H9 (cell line): ENCODE measurements at regions not wholly inside any gene's neighbourhood (a gene's known extent, or its start where the extent isn't known, plus 50 kb on each side); places are given as distances from the start of the nearest gene placed in this dataset.

Source experiments
- DNase-seq: peaks from one replicate; pipeline ENCODE4 v3.0.0-alpha.2; 2017
- H2AFZ ChIP-seq: one replicate; pipeline ENCODE4 v1.6.1; 2013; ENCODE audit warnings: mild to moderate bottlenecking, low read length, control low read depth, moderate library complexity
- H2AK5ac ChIP-seq: 2 replicates; pipeline ENCODE4 v1.6.1; 2013; ENCODE audit warnings: low read length, control low read depth, mixed read lengths; ENCODE audit not compliant: insufficient read length
- H2BK120ac ChIP-seq: one replicate; pipeline ENCODE4 v1.6.1; 2013; ENCODE audit warnings: low read depth, mild to moderate bottlenecking, low read length, control low read depth, inconsistent platforms; ENCODE audit not compliant: poor library complexity, severe bottlenecking
- H2BK12ac ChIP-seq: 2 replicates; pipeline ENCODE4 v1.6.1; 2013; ENCODE audit warnings: low read length, control low read depth, mixed read lengths, low read depth; ENCODE audit not compliant: insufficient read length
- H2BK15ac ChIP-seq: 2 replicates; pipeline ENCODE4 v1.6.1; 2013; ENCODE audit warnings: low read depth, low read length, control low read depth
- H2BK20ac ChIP-seq: one replicate; pipeline ENCODE4 v1.6.1; 2013; ENCODE audit warnings: low read depth, mild to moderate bottlenecking, low read length, control low read depth, inconsistent platforms; ENCODE audit not compliant: poor library complexity, severe bottlenecking
- H2BK5ac ChIP-seq: 2 replicates; pipeline ENCODE4 v1.6.1; 2013; ENCODE audit warnings: low read length, control low read depth, mixed read lengths; ENCODE audit not compliant: insufficient read length
- H3K14ac ChIP-seq: 2 replicates; pipeline ENCODE4 v1.6.1; 2013; ENCODE audit warnings: low read length, control low read depth; ENCODE audit not compliant: insufficient read depth
- H3K18ac ChIP-seq: 2 replicates; pipeline ENCODE4 v1.6.1; 2013; ENCODE audit warnings: low read depth, mild to moderate bottlenecking, mixed read lengths, low read length, control low read depth; ENCODE audit not compliant: insufficient read length
- H3K23ac ChIP-seq: 2 replicates; pipeline ENCODE4 v1.6.1; 2013; ENCODE audit warnings: low read length, control low read depth, mixed read lengths, low read depth; ENCODE audit not compliant: insufficient read length
- H3K23me2 ChIP-seq: 2 replicates; pipeline ENCODE4 v1.6.1; 2013; ENCODE audit warnings: low read depth, mild to moderate bottlenecking, mixed read lengths, low read length, control low read depth; ENCODE audit not compliant: insufficient read length, poor library complexity, severe bottlenecking
- H3K27ac ChIP-seq: 2 replicates; pipeline ENCODE4 v1.5.1; 2013; ENCODE audit warnings: low read length, control low read depth, mixed read lengths, low read depth; ENCODE audit not compliant: insufficient read length
- H3K27me3 ChIP-seq: 2 replicates; pipeline ENCODE4 v1.6.1; 2013; ENCODE audit warnings: low read length, control low read depth, inconsistent platforms; ENCODE audit not compliant: insufficient read depth
- H3K4ac ChIP-seq: 2 replicates; pipeline ENCODE4 v1.6.1; 2013; ENCODE audit warnings: low read depth, mild to moderate bottlenecking, control low read depth, inconsistent platforms, low read length, moderate library complexity
- H3K4me1 ChIP-seq: 2 replicates; pipeline ENCODE4 v1.6.1; 2013; ENCODE audit warnings: low read length, control low read depth, inconsistent platforms; ENCODE audit not compliant: insufficient read depth
- H3K4me2 ChIP-seq: 2 replicates; pipeline ENCODE4 v1.6.1; 2013; ENCODE audit warnings: low read length, control low read depth, mixed read lengths; ENCODE audit not compliant: insufficient read length, insufficient read depth
- H3K56ac ChIP-seq: 2 replicates; pipeline ENCODE4 v1.6.1; 2013; ENCODE audit warnings: low read depth, mild to moderate bottlenecking, mixed read lengths, low read length, control low read depth; ENCODE audit not compliant: insufficient read length
- H3K79me1 ChIP-seq: 2 replicates; pipeline ENCODE4 v1.6.1; 2013; ENCODE audit warnings: low read depth, mild to moderate bottlenecking, moderate library complexity, low read length, control low read depth, inconsistent platforms; ENCODE audit not compliant: insufficient read depth, poor library complexity, severe bottlenecking
- H3K79me2 ChIP-seq: 2 replicates; pipeline ENCODE4 v1.6.1; 2013; ENCODE audit warnings: low read length, control low read depth, inconsistent platforms; ENCODE audit not compliant: insufficient read depth
- H3K9ac ChIP-seq: 2 replicates; pipeline ENCODE4 v1.6.1; 2013; ENCODE audit warnings: low read length, control low read depth, mixed read lengths; ENCODE audit not compliant: insufficient read length; ENCODE audit errors: extremely low read depth
- H3K9me3 ChIP-seq: one replicate; pipeline ENCODE4 v1.6.1; 2013; ENCODE audit warnings: low read depth, low read length, inconsistent platforms; ENCODE audit not compliant: control insufficient read depth
- H3T11ph ChIP-seq: one replicate; pipeline ENCODE4 v1.6.1; 2013; ENCODE audit warnings: mild to moderate bottlenecking, low read length, control low read depth, inconsistent platforms
- H4K20me1 ChIP-seq: one replicate; pipeline ENCODE4 v1.6.1; 2013; ENCODE audit not compliant: control insufficient read depth, insufficient read length, insufficient read depth
- H4K5ac ChIP-seq: 2 replicates; pipeline ENCODE4 v1.6.1; 2013; ENCODE audit warnings: low read depth, mild to moderate bottlenecking, mixed read lengths, low read length, control low read depth; ENCODE audit not compliant: insufficient read length
- H4K8ac ChIP-seq: replicated peaks from 2 replicates; pipeline ENCODE4 v1.6.1; 2013; ENCODE audit warnings: low read length, control low read depth, mixed read lengths, low read depth; ENCODE audit not compliant: insufficient read length
- H4K91ac ChIP-seq: 2 replicates; pipeline ENCODE4 v1.6.1; 2013; ENCODE audit warnings: low read depth, mild to moderate bottlenecking, moderate library complexity, mixed read lengths, low read length, control low read depth; ENCODE audit not compliant: insufficient read length
- H3K27ac Mint-ChIP-seq, 3 experiments: 2 replicates in 2 of 3; 3 replicates in 1 of 3; pipeline ENCODE4 v1.8.0; 2020 to 2021; ENCODE audit warnings: mixed read lengths in 3 of 3, mild to moderate bottlenecking in 1 of 3, moderate library complexity in 1 of 3
- H3K27me3 Mint-ChIP-seq: 2 replicates; pipeline ENCODE4 v1.8.0; 2021; ENCODE audit warnings: low read depth, mild to moderate bottlenecking, moderate library complexity, mixed read lengths
- H3K36me3 Mint-ChIP-seq, 3 experiments: 2 replicates in 2 of 3; 3 replicates in 1 of 3; pipeline ENCODE4 v1.8.0; 2020 to 2021; ENCODE audit warnings: low read depth in 3 of 3, mixed read lengths in 3 of 3; ENCODE audit not compliant: insufficient read depth in 1 of 3
- H3K4me1 Mint-ChIP-seq, 2 experiments: 2 replicates each; pipeline ENCODE4 v1.8.0; 2020; ENCODE audit warnings: mixed read lengths in 2 of 2
- H3K4me3 Mint-ChIP-seq, 2 experiments: 2 replicates in 1 of 2; 3 replicates in 1 of 2; pipeline ENCODE4 v1.8.0; 2020 to 2021; ENCODE audit warnings: mild to moderate bottlenecking in 2 of 2, mixed read lengths in 2 of 2, moderate library complexity in 1 of 2
- H3K9me3 Mint-ChIP-seq, 2 experiments: 2 replicates in 1 of 2; 3 replicates in 1 of 2; pipeline ENCODE4 v1.8.0; 2020; ENCODE audit warnings: mild to moderate bottlenecking in 2 of 2, mixed read lengths in 2 of 2, moderate library complexity in 1 of 2
- WGBS: extraction: QIAGEN DNeasy Blood & Tissue Kit; methylation state at CpG from one replicate; pipeline ENCODE4 v1.1.7; 2013; ENCODE audit warnings: missing lambda C conversion rate, low lambda C conversion rate, mixed read lengths; ENCODE audit not compliant: insufficient read length; ENCODE audit errors: extremely low coverage; 5-methylcytosine and 5-hydroxymethylcytosine counted together
- TF ChIP-seq, protein P1 (sequence below): fragments of 200-600 bp; sonication (generic); conservative IDR thresholded peaks from 3 replicates; pipeline ENCODE4 v1.8.0; 2021; ENCODE audit warnings: antibody characterized with exemption, mild to moderate bottlenecking

- Histone ChIP-seq H3K14ac (no peak overlapping the region), H3K9me3 (no peaks in the 10 kb centered on the region), H3K56ac (no peak overlapping the region), H3T11ph (no peak overlapping the region), H4K91ac (no peak overlapping the region), H3K18ac (no peak overlapping the region), H3K4me2 (no peak overlapping the region), H3K27ac (no peak overlapping the region), H3K9ac (no peak overlapping the region), H3K79me1 (no peaks in the 10 kb centered on the region), H3K4me1 (no peaks in the 10 kb centered on the region), H2BK15ac (no peak overlapping the region), H2BK120ac (no peak overlapping the region), H3K79me2 (no peaks in the 10 kb centered on the region), H4K20me1 (no peaks in the 10 kb centered on the region), H3K23me2 (no peaks in the 10 kb centered on the region), H2AFZ (no peak overlapping the region), H3K4ac (no peak overlapping the region), H2BK20ac (no peak overlapping the region), H2BK12ac (no peak overlapping the region), H2AK5ac (no peak overlapping the region), H4K5ac (no peak overlapping the region), H2BK5ac (no peak overlapping the region), H4K8ac (no peak overlapping the region), H3K27me3 (no peaks in the 10 kb centered on the region), H3K23ac (no peak overlapping the region)
- Mint-ChIP-seq H3K36me3 (no peaks in the 10 kb centered on the region), H3K27me3 (no peaks in the 10 kb centered on the region), H3K27ac (no peak overlapping the region), H3K9me3 (no peaks in the 10 kb centered on the region), H3K4me1 (peaks cover 3 to 6% of the 10 kb centered on the region in 2 experiments; a peak in 2 of 4 replicates), H3K4me3 (no peak overlapping the region)
- TF ChIP-seq, protein P1, sequence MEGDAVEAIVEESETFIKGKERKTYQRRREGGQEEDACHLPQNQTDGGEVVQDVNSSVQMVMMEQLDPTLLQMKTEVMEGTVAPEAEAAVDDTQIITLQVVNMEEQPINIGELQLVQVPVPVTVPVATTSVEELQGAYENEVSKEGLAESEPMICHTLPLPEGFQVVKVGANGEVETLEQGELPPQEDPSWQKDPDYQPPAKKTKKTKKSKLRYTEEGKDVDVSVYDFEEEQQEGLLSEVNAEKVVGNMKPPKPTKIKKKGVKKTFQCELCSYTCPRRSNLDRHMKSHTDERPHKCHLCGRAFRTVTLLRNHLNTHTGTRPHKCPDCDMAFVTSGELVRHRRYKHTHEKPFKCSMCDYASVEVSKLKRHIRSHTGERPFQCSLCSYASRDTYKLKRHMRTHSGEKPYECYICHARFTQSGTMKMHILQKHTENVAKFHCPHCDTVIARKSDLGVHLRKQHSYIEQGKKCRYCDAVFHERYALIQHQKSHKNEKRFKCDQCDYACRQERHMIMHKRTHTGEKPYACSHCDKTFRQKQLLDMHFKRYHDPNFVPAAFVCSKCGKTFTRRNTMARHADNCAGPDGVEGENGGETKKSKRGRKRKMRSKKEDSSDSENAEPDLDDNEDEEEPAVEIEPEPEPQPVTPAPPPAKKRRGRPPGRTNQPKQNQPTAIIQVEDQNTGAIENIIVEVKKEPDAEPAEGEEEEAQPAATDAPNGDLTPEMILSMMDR: no peak
- DNase-seq: no peak
- WGBS: no CpG with 5 or more reads among the region's 2 CpGs
Measured at GRCh38 chr9:100679834-100680233, 102.0 kb downstream of the CAVIN4 start.
